ENCODE measurements at regions not wholly inside any gene's neighbourhood (a gene's known extent, or its start where the extent isn't known, plus 50 kb on each side); places are given as distances from the start of the nearest gene placed in this dataset.

- no peak for DNase-seq (ENCODE audit: low read depth)
- no peak overlapping the region for H3K4me3 ChIP-seq (ENCODE audit: low read depth, low read length)
- in situ Hi-C loops (cut with HindIII; ENCODE audit: low sequenced_read_pairs) = no loop called here
- TF ChIP-seq CTCF (IDR thresholded peaks at IDR 0.05; ENCODE audit: low read depth, low read length, missing control alignments) = no peak
These were observed 95.3 kb downstream of the HMX1 start for GRCh38 chr4:8776366-8776765.

DNA sequence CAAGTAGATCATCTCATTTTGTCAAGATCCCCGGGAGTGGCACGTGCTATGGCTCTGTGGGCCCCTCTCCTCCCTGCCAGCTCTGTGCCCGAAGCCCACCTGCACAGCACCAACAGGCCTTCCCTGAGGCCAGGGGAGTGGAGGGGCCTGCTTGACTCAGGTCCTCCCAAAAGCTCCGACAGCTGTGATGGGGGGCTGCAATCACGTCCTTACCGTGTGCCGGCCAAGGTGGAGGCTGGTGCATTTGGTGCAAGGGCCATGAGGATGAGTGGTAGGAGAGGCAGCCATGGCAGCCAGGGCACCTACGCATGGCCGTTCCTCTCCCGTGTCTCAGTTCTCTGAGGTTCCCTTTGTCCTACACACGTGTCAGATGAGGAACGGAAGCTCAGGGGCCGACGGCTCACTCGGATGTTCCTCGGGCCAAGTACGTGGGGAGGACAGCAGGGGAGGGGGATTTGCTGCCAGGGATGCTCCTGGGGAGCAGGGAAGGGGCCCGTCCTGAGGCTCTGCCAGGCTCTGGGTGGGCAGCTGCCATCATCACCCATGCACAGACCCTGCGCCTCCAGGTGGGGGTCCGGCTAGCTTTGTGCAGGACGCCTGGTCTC is 95.8 kb downstream of the HMX1 start:
- no peak overlapping the region for H3K4me3 ChIP-seq (ENCODE audit: low read depth, low read length)
- in situ Hi-C loops (cut with HindIII; ENCODE audit: low sequenced_read_pairs) = no loop called here
- no peak for TF ChIP-seq CTCF (IDR thresholded peaks at IDR 0.05; ENCODE audit: low read depth, low read length, missing control alignments)
- DNase-seq (ENCODE audit: low read depth) = no peak

- DNase-seq (ENCODE audit: low read depth) = no peak
- no peak for TF ChIP-seq CTCF (IDR thresholded peaks at IDR 0.05; ENCODE audit: low read depth, low read length, missing control alignments)
- in situ Hi-C loops (cut with HindIII; ENCODE audit: low sequenced_read_pairs) = no loop called here
- H3K4me3 ChIP-seq (ENCODE audit: low read depth, low read length) = no peak overlapping the region
These were observed 96.5 kb downstream of the HMX1 start for GRCh38 chr4:8775121-8775520.

DNA sequence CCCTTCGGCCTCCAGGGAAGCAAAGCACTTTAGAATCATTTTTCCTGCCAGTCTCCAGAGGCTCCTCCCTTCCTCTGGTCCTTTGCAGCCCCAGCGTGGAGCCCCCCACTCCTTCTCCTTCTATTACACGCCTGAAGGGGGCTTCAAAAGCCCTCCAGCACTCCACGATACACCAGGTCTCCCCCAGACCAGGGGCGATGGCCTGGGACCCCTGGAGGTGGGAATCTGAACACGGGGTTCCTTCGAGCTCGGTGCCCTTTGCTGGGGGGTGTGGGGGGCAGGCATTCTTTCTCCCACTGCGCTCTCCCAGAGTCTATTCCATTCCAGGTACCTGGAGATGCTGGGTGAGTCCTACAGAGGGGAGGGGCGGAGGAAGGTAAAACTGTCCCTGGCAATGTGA is 97.6 kb downstream of the HMX1 start:
- TF ChIP-seq CTCF (IDR thresholded peaks at IDR 0.05; ENCODE audit: low read depth, low read length, missing control alignments) = no peak
- DNase-seq (ENCODE audit: low read depth) = no peak
- in situ Hi-C loops (cut with HindIII; ENCODE audit: low sequenced_read_pairs) = no loop called here
- no peak overlapping the region for H3K4me3 ChIP-seq (ENCODE audit: low read depth, low read length)

DNA sequence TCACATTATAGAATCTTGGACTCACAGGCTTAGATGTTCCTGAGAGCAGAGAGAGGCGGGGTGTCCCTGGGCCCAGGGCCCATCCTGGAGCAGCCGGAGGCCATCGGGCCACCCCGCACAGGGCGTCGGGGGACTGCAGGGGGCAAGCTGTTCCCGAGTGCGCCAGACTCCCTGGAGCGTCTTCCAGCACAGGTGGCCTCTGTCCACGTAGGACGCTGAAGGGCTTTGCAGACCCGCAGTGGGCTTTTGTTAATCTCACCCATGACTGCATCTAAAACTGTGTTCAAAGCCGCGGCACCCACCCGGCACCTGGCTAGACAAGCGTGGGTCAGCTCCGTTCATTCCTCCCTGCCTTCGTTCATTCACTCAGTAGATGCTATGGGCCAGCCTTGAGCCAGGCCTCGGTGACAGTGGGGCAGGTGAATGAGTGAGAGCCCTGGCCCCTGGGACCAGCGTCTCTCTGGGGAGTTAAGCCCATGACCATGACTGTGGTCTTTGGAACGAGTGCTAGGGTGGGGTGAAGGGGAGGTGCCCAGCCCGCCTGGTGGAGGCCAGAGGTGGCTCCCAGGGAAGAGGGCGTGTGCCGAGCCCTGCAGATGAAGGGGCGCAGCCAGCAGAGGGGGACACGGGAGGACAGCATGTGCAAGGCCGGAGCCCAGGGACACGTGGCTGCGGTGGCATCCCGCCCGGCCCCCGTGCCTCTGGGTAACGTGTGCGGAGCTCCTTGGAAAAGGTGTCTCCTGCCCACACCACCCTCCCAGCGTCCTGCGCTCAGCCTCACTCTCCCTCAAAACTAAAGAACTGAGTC is 98.3 kb downstream of the HMX1 start:
- no peak overlapping the region for H3K4me3 ChIP-seq (ENCODE audit: low read depth, low read length)
- no peak for DNase-seq (ENCODE audit: low read depth)
- in situ Hi-C loops (cut with HindIII; ENCODE audit: low sequenced_read_pairs) = no loop called here
- no peak for TF ChIP-seq CTCF (IDR thresholded peaks at IDR 0.05; ENCODE audit: low read depth, low read length, missing control alignments)

DNA sequence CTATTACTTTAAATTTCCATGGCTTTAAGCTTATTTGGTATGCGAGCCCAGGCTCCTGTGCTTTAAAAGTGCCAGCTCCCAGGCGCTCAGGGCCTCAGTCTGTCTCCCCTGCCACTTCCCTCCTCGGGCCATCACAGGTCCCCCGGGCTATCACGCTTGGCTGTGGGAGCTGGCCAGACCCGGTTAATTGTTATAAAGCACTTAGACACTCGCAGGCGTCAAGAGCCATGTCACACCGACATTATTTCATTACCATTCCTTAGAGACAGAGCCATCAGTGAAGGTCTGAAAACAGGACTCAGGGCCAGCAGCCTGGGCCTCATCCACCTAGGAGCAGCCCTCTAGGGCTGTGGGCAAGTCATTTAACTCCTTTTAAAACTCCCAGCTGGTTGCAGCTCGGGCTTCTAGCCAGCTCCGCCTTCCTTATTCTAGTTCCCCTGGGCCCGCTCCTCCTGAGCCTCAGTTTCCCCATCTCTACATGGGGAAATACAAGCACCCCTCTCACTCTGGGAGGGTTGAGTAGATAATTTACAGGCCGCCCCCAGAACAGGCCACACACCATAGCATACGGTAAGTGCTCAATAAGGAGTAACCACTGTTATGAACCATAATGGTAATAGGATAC is 99.0 kb downstream of the HMX1 start:
- no peak for DNase-seq (ENCODE audit: low read depth)
- in situ Hi-C loops (cut with HindIII; ENCODE audit: low sequenced_read_pairs) = no loop called here
- TF ChIP-seq CTCF (IDR thresholded peaks at IDR 0.05; ENCODE audit: low read depth, low read length, missing control alignments) = no peak
- no peak overlapping the region for H3K4me3 ChIP-seq (ENCODE audit: low read depth, low read length)
